ENCODE measurements at regions not wholly inside any gene's neighbourhood (a gene's known extent, or its start where the extent isn't known, plus 50 kb on each side); places are given as distances from the start of the nearest gene placed in this dataset.
"Not testable (repeated sequence)": the region's sequence is repeated elsewhere in the genome, so short reads cannot be mapped to it uniquely, and the experiment has no call there.

GRCh38 chr17:77036841-77037381 lies 103.9 kb upstream of the SEC14L1 start:
- FAIRE-seq (peak; percentile 91), DNase-seq (ENCODE audit: low spot score) (no peak)

GRCh38 chr17:77037943-77038342 lies 102.8 kb upstream of the SEC14L1 start:
- DNase-seq (ENCODE audit: low spot score): no peak
- FAIRE-seq: peak; percentile 55

- FAIRE-seq (no peak), DNase-seq (ENCODE audit: low spot score) (no peak)
These were observed 101.7 kb upstream of the SEC14L1 start for GRCh38 chr17:77038884-77039555.

- DNase-seq (ENCODE audit: low spot score): no peak
- FAIRE-seq: peak; percentile 63
These were observed 98.1 kb upstream of the SEC14L1 start for GRCh38 chr17:77042476-77043231.

GRCh38 chr17:77045441-77046041 lies 95.2 kb upstream of the SEC14L1 start:
- peak; percentile 83 for FAIRE-seq
- no peak for DNase-seq (ENCODE audit: low spot score)

- FAIRE-seq (no peak), DNase-seq (ENCODE audit: low spot score) (no peak)
These were observed 91.3 kb upstream of the SEC14L1 start for GRCh38 chr17:77049440-77049839.

GRCh38 chr17:77050901-77051300 lies 89.9 kb upstream of the SEC14L1 start:
- FAIRE-seq; DNase-seq (ENCODE audit: low spot score): not testable (repeated sequence)

- FAIRE-seq (no peak), DNase-seq (ENCODE audit: low spot score) (no peak)
These were observed 85.8 kb upstream of the SEC14L1 start for GRCh38 chr17:77054936-77055335.

GRCh38 chr17:77055453-77055852 lies 85.3 kb upstream of the SEC14L1 start:
- no peak for DNase-seq (ENCODE audit: low spot score)
- FAIRE-seq: peak; percentile 99

GRCh38 chr17:77058016-77058415 lies 82.8 kb upstream of the SEC14L1 start:
- DNase-seq (ENCODE audit: low spot score) (no peak), FAIRE-seq (no peak)

GRCh38 chr17:77061669-77062068 lies 79.1 kb upstream of the SEC14L1 start:
- no peak for DNase-seq (ENCODE audit: low spot score)

GRCh38 chr17:77064598-77064997 lies 76.2 kb upstream of the SEC14L1 start:
- DNase-seq (ENCODE audit: low spot score) (no peak), FAIRE-seq (no peak)

More at GRCh38 chr17:77061669-77062068, 79.1 kb upstream of the SEC14L1 start:
- no peak for FAIRE-seq

- DNase-seq (ENCODE audit: low spot score) (no peak), FAIRE-seq (no peak)
These were observed 74.6 kb upstream of the SEC14L1 start for GRCh38 chr17:77066165-77066564.

GRCh38 chr17:77066726-77067409 lies 73.9 kb upstream of the SEC14L1 start:
- FAIRE-seq: not testable (repeated sequence)
- peak; percentile 87 for DNase-seq (ENCODE audit: low spot score)

- FAIRE-seq: no peak
These were observed 71.9 kb upstream of the SEC14L1 start for GRCh38 chr17:77068915-77069314.

GRCh38 chr17:77070888-77071279 lies 69.9 kb upstream of the SEC14L1 start:
- no peak for DNase-seq (ENCODE audit: low spot score)
- FAIRE-seq: no peak

More at GRCh38 chr17:77068915-77069314, 71.9 kb upstream of the SEC14L1 start:
- DNase-seq (ENCODE audit: low spot score): peak; percentile 46

- FAIRE-seq (no peak), DNase-seq (ENCODE audit: low spot score) (no peak)
These were observed 68.8 kb upstream of the SEC14L1 start for GRCh38 chr17:77071925-77072490.

GRCh38 chr17:77072670-77073069 lies 68.1 kb upstream of the SEC14L1 start:
- FAIRE-seq: no peak

GRCh38 chr17:77074681-77075080 lies 66.1 kb upstream of the SEC14L1 start:
- no peak for FAIRE-seq
- DNase-seq (ENCODE audit: low spot score): no peak

More at GRCh38 chr17:77072670-77073069, 68.1 kb upstream of the SEC14L1 start:
- no peak for DNase-seq (ENCODE audit: low spot score)

- DNase-seq (ENCODE audit: low spot score) (no peak), FAIRE-seq (no peak)
These were observed 64.5 kb upstream of the SEC14L1 start for GRCh38 chr17:77076124-77076830.
